CD4-positive, CD25-positive, alpha-beta regulatory T cell (primary cell): ENCODE measurements at regions not wholly inside any gene's neighbourhood (a gene's known extent, or its start where the extent isn't known, plus 50 kb on each side); places are given as distances from the start of the nearest gene placed in this dataset.

Experiments used
- ATAC-seq, 2 donors: fragments of 150-1000 bp; cut with Tn5 transposase; one replicate each; pipeline ENCODE4 v1.10.0; 2021; ENCODE audit warnings: low read depth in 2 of 2, moderate number of reproducible peaks in 2 of 2, moderate library complexity in 1 of 2
- DNase-seq, 3 donors: peaks; one replicate each; pipeline versions ENCODE4 v3.0.0 to v3.0.0-alpha.2; 2012 to 2022; ENCODE audit warnings: mixed read lengths in 1 of 3
- H3K27ac ChIP-seq: one replicate; pipeline ENCODE4 v1.7.0; 2013; ENCODE audit warnings: mild to moderate bottlenecking, low read length; ENCODE audit not compliant: insufficient read depth, poor library complexity, severe bottlenecking
- H3K27me3 ChIP-seq: one replicate; pipeline ENCODE4 v1.7.0; 2013; ENCODE audit warnings: low read length; ENCODE audit not compliant: control insufficient read depth, insufficient read depth
- H3K36me3 ChIP-seq: one replicate; pipeline ENCODE4 v1.7.0; 2013; ENCODE audit warnings: mild to moderate bottlenecking, low read length, moderate library complexity; ENCODE audit not compliant: control insufficient read depth, insufficient read depth
- H3K4me1 ChIP-seq: 2 replicates; pipeline ENCODE4 v1.7.0; 2013; ENCODE audit warnings: mild to moderate bottlenecking, low read length; ENCODE audit not compliant: insufficient read depth, control insufficient read depth, poor library complexity, severe bottlenecking
- H3K4me3 ChIP-seq: one replicate; pipeline ENCODE4 v1.7.0; 2013; ENCODE audit warnings: low read depth, mild to moderate bottlenecking, low read length, moderate library complexity
- H3K9me3 ChIP-seq, 2 experiments: 1 replicate in 1 of 2; 2 replicates in 1 of 2; pipeline ENCODE4 v1.7.0; 2013; ENCODE audit warnings: low read length in 2 of 2, mild to moderate bottlenecking in 1 of 2, moderate library complexity in 1 of 2; ENCODE audit not compliant: control insufficient read depth in 2 of 2
- H3K27ac Mint-ChIP-seq, 3 donors: one replicate each; pipeline ENCODE4 v1.8.0; 2020 to 2022; ENCODE audit warnings: mild to moderate bottlenecking in 3 of 3, mixed read lengths in 3 of 3, moderate library complexity in 2 of 3
- H3K27me3 Mint-ChIP-seq: one replicate; pipeline ENCODE4 v1.8.0; 2022; ENCODE audit warnings: mild to moderate bottlenecking, mixed read lengths
- H3K36me3 Mint-ChIP-seq: one replicate; pipeline ENCODE4 v1.8.0; 2020; ENCODE audit warnings: mixed read lengths
- H3K4me1 Mint-ChIP-seq, 4 donors: one replicate each; pipeline ENCODE4 v1.8.0; 2020 to 2022; ENCODE audit warnings: mixed read lengths in 4 of 4, mild to moderate bottlenecking in 1 of 4
- H3K4me3 Mint-ChIP-seq, 4 donors: one replicate each; pipeline ENCODE4 v1.8.0; 2020 to 2022; ENCODE audit warnings: mild to moderate bottlenecking in 4 of 4, mixed read lengths in 4 of 4, moderate library complexity in 3 of 4
- H3K9me3 Mint-ChIP-seq, 7 donors: one replicate each; pipeline ENCODE4 v1.8.0; 2020 to 2022; ENCODE audit warnings: mixed read lengths in 7 of 7, mild to moderate bottlenecking in 3 of 7, moderate library complexity in 2 of 7

- H3K9me3 ChIP-seq = no peaks in the 10 kb centered on the region
- Mint-ChIP-seq H3K9me3 (peaks cover 0 to 1% (median 0%) of the 10 kb centered on the region in 7 donors), H3K36me3 (no peaks in the 10 kb centered on the region), H3K4me3 (no peak overlapping the region), H3K27me3 (no peaks in the 10 kb centered on the region), H3K4me1 (peaks cover 0 to 12% (median 8%) of the 10 kb centered on the region in 4 donors), H3K27ac (no peak overlapping the region)
- H3K27me3 ChIP-seq = no peaks in the 10 kb centered on the region
- H3K36me3 ChIP-seq = no peaks in the 10 kb centered on the region
- no peak overlapping the region for H3K27ac ChIP-seq
- no peak overlapping the region for H3K4me3 ChIP-seq
- DNase-seq (no peak), ATAC-seq (no peak)
- H3K4me1 ChIP-seq = no peaks in the 10 kb centered on the region
Measured at GRCh38 chr2:147792966-147793617, 51.7 kb upstream of the ACVR2A start.

DNA sequence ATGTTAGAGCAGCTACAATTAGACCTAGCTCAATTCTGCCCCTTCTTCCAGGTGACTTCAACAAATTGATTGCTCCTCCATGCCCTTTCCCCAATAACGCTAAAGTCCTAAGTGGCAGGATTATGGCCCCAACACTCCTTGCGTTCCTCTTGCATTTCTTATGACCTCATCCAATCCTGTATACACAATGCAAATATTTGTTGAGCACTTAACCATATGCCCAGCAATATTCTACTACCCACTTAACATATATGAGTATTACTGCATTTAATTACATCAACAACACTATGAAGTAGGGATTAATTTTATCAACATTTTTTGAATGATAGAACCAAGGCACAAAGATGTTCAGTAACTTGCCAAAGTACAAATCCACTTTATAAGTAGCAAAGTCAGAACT is 54.2 kb upstream of the ACVR2A start:
- H3K4me1 Mint-ChIP-seq = peaks cover 0 to 8% (median 0%) of the 10 kb centered on the region in 4 donors
- H3K36me3 Mint-ChIP-seq = no peaks in the 10 kb centered on the region
- H3K9me3 Mint-ChIP-seq = peaks cover 0 to 1% (median 0%) of the 10 kb centered on the region in 7 donors
- H3K27ac Mint-ChIP-seq = no peak overlapping the region
- Histone ChIP-seq H3K27me3 (no peaks in the 10 kb centered on the region), H3K36me3 (no peaks in the 10 kb centered on the region), H3K4me1 (no peaks in the 10 kb centered on the region), H3K9me3 (no peaks in the 10 kb centered on the region), H3K4me3 (no peak overlapping the region), H3K27ac (no peak overlapping the region)
- no peak overlapping the region for H3K4me3 Mint-ChIP-seq
- DNase-seq (no peak), ATAC-seq (no peak)
- H3K27me3 Mint-ChIP-seq = no peaks in the 10 kb centered on the region

- no peaks in the 10 kb centered on the region for H3K27me3 Mint-ChIP-seq
- H3K36me3 Mint-ChIP-seq = no peaks in the 10 kb centered on the region
- H3K9me3 Mint-ChIP-seq = peaks cover 0 to 1% (median 0%) of the 10 kb centered on the region in 7 donors
- Histone ChIP-seq H3K4me3 (no peak overlapping the region), H3K9me3 (no peaks in the 10 kb centered on the region), H3K36me3 (no peaks in the 10 kb centered on the region), H3K27ac (no peak overlapping the region), H3K4me1 (no peaks in the 10 kb centered on the region), H3K27me3 (no peaks in the 10 kb centered on the region)
- DNase-seq (no peak), ATAC-seq (no peak)
- no peak overlapping the region for H3K27ac Mint-ChIP-seq
- H3K4me1 Mint-ChIP-seq = peaks cover 0 to 8% (median 0%) of the 10 kb centered on the region in 4 donors
- no peak overlapping the region for H3K4me3 Mint-ChIP-seq
Measured at GRCh38 chr2:147789720-147790119, 55.1 kb upstream of the ACVR2A start.

DNA sequence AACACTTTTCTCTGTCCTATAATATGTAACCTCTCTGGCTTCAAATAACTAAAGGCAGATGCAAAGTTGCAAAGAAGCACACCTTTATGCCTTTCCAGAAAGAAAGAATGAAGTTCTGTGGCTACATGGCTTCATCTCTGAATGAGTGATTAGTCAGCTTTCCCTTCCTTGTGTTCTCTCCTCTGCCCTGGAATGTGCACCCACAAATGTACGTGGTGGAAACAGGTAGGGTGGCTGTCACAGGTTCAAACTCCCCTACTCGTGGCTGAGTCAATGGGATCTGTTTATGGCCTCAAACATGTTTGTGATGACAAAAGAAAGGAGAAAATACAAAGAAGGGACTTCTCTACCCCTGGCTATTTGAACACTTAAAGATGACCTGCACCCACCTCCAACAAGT is 55.5 kb upstream of the ACVR2A start:
- Histone ChIP-seq H3K27ac (no peak overlapping the region), H3K36me3 (no peaks in the 10 kb centered on the region), H3K4me1 (no peaks in the 10 kb centered on the region), H3K27me3 (no peaks in the 10 kb centered on the region), H3K4me3 (no peak overlapping the region), H3K9me3 (no peaks in the 10 kb centered on the region)
- Mint-ChIP-seq H3K27ac (no peak overlapping the region), H3K4me3 (no peak overlapping the region), H3K36me3 (no peaks in the 10 kb centered on the region), H3K4me1 (peaks cover 0 to 8% (median 0%) of the 10 kb centered on the region in 4 donors), H3K27me3 (no peaks in the 10 kb centered on the region), H3K9me3 (peaks cover 0 to 2% (median 0%) of the 10 kb centered on the region in 7 donors)
- no peak for DNase-seq
- ATAC-seq = no peak

GRCh38 chr2:147782141-147782930 is 62.5 kb upstream of the ACVR2A start:
- Histone ChIP-seq H3K27ac (no peak overlapping the region), H3K27me3 (no peaks in the 10 kb centered on the region), H3K4me1 (no peaks in the 10 kb centered on the region), H3K4me3 (no peak overlapping the region), H3K36me3 (no peaks in the 10 kb centered on the region), H3K9me3 (no peaks in the 10 kb centered on the region)
- Mint-ChIP-seq H3K9me3 (peaks cover 0 to 4% (median 2%) of the 10 kb centered on the region in 7 donors), H3K27me3 (no peaks in the 10 kb centered on the region), H3K4me3 (no peak overlapping the region), H3K27ac (no peak overlapping the region), H3K4me1 (peaks cover 0 to 8% (median 0%) of the 10 kb centered on the region in 4 donors), H3K36me3 (no peaks in the 10 kb centered on the region)
- DNase-seq (no peak), ATAC-seq (no peak)

- Mint-ChIP-seq H3K36me3 (no peaks in the 10 kb centered on the region), H3K4me1 (no peaks in the 10 kb centered on the region), H3K9me3 (peaks cover 0 to 6% (median 2%) of the 10 kb centered on the region in 7 donors), H3K27me3 (no peaks in the 10 kb centered on the region), H3K27ac (no peak overlapping the region), H3K4me3 (no peak overlapping the region)
- Histone ChIP-seq H3K36me3 (no peaks in the 10 kb centered on the region), H3K4me3 (no peak overlapping the region), H3K27me3 (no peaks in the 10 kb centered on the region), H3K9me3 (no peaks in the 10 kb centered on the region), H3K4me1 (no peaks in the 10 kb centered on the region), H3K27ac (no peak overlapping the region)
- DNase-seq (no peak), ATAC-seq (no peak)
Measured at GRCh38 chr2:147779440-147779839, 65.4 kb upstream of the ACVR2A start.

- no peak overlapping the region for H3K27ac Mint-ChIP-seq
- H3K27me3 Mint-ChIP-seq = no peaks in the 10 kb centered on the region
- Histone ChIP-seq H3K4me1 (no peaks in the 10 kb centered on the region), H3K36me3 (no peaks in the 10 kb centered on the region), H3K27me3 (no peaks in the 10 kb centered on the region), H3K9me3 (no peaks in the 10 kb centered on the region), H3K4me3 (no peak overlapping the region), H3K27ac (no peak overlapping the region)
- ATAC-seq = no peak
- no peak for DNase-seq
- no peak overlapping the region for H3K4me3 Mint-ChIP-seq
- H3K4me1 Mint-ChIP-seq = no peaks in the 10 kb centered on the region
- peaks cover 0 to 4% (median 2%) of the 10 kb centered on the region in 7 donors for H3K9me3 Mint-ChIP-seq
- no peaks in the 10 kb centered on the region for H3K36me3 Mint-ChIP-seq
Measured at GRCh38 chr2:147777394-147777793, 67.4 kb upstream of the ACVR2A start.

DNA sequence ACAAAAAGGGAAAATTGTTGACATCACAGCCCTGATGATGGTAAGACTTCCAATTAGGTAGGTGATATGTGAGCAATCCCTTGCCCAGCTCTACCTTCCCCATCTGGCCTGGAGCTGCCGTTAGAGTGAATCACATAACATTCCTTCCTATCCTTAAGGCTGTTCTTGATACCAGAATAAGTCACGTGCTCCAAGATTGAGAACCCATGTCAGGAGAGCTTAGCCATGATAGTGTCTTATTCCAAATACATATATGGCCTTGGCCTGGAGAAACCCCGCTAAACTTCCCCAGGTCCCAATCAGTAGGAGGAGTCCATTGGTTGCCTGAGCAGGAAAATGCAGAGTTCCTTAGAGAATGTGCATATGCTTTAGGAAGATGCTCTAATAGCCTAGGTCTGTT is 70.0 kb upstream of the ACVR2A start:
- no peaks in the 10 kb centered on the region for H3K36me3 ChIP-seq
- H3K4me1 Mint-ChIP-seq = no peaks in the 10 kb centered on the region

More for the DNA sequence above, 70.0 kb upstream of the ACVR2A start:
- no peak overlapping the region for H3K4me3 ChIP-seq
- ATAC-seq = no peak
- H3K9me3 ChIP-seq = no peaks in the 10 kb centered on the region
- no peaks in the 10 kb centered on the region for H3K27me3 ChIP-seq
- H3K27ac ChIP-seq = no peak overlapping the region
- DNase-seq = no peak
- Mint-ChIP-seq H3K36me3 (no peaks in the 10 kb centered on the region), H3K9me3 (peaks cover 0 to 4% (median 0%) of the 10 kb centered on the region in 7 donors), H3K27me3 (no peaks in the 10 kb centered on the region), H3K4me3 (no peak overlapping the region), H3K27ac (no peak overlapping the region)
- H3K4me1 ChIP-seq = no peaks in the 10 kb centered on the region
